PC-9 (cell line): ENCODE measurements at regions not wholly inside any gene's neighbourhood (a gene's known extent, or its start where the extent isn't known, plus 50 kb on each side); places are given as distances from the start of the nearest gene placed in this dataset.

Experiments used
- CTCF ChIP-seq: fragments of 200-600 bp; sonication (generic); conservative IDR thresholded peaks from 2 replicates; pipeline ENCODE4 v1.6.1; 2017; ENCODE audit warnings: mixed run types, antibody characterized with exemption, mild to moderate bottlenecking, moderate library complexity
- EZH2 ChIP-seq: fragments of 200-600 bp; sonication (generic); IDR thresholded peaks from 2 replicates; pipeline ENCODE4 v1.8.0; 2017; ENCODE audit warnings: antibody characterized with exemption, low read depth

- no peak for TF ChIP-seq CTCF
- TF ChIP-seq EZH2: no peak
Measured at GRCh38 chr4:45033676-45034419, 307.5 kb upstream of the GNPDA2 start.
